Fibroblast of pulmonary artery (primary cell): ENCODE measurements at regions not wholly inside any gene's neighbourhood (a gene's known extent, or its start where the extent isn't known, plus 50 kb on each side); places are given as distances from the start of the nearest gene placed in this dataset.

ENCODE experiments used
- DNase-seq: peaks from one replicate; pipeline ENCODE4 v3.0.0-alpha.2; 2010; ENCODE audit warnings: low read depth
- H3K4me3 ChIP-seq: replicated peaks from 2 replicates; pipeline ENCODE4 v1.5.1; 2011; ENCODE audit warnings: low read depth, mild to moderate bottlenecking, control low read depth, low read length, moderate library complexity
- TF ChIP-seq, protein P1 (sequence below): IDR thresholded peaks from 2 replicates; pipeline ENCODE4 v1.5.1; 2011; ENCODE audit warnings: mild to moderate bottlenecking, control low read depth, low read length, inconsistent platforms; ENCODE audit errors: missing control alignments

DNA sequence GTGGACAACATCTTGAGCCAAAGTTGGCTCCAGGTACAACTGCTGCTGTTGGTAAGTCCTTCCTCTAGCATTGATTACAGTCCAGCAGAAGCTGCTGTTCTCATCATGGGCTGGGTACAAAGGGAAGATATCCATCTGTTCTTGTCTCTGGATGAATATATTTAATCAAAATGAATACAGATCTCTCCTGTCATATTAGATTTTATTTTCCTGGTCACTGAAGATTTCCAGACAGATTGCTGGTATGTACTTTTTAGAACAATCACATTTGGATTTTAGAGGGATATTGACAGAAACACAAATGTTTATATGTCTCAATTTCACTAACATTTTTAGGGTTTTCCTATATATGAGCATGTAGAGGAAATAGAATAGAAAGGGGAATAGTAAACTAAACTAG, 155.4 kb upstream of the FHL2 start:
- TF ChIP-seq, protein P1, sequence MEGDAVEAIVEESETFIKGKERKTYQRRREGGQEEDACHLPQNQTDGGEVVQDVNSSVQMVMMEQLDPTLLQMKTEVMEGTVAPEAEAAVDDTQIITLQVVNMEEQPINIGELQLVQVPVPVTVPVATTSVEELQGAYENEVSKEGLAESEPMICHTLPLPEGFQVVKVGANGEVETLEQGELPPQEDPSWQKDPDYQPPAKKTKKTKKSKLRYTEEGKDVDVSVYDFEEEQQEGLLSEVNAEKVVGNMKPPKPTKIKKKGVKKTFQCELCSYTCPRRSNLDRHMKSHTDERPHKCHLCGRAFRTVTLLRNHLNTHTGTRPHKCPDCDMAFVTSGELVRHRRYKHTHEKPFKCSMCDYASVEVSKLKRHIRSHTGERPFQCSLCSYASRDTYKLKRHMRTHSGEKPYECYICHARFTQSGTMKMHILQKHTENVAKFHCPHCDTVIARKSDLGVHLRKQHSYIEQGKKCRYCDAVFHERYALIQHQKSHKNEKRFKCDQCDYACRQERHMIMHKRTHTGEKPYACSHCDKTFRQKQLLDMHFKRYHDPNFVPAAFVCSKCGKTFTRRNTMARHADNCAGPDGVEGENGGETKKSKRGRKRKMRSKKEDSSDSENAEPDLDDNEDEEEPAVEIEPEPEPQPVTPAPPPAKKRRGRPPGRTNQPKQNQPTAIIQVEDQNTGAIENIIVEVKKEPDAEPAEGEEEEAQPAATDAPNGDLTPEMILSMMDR, result no peak
- no peak overlapping the region for H3K4me3 ChIP-seq

DNA sequence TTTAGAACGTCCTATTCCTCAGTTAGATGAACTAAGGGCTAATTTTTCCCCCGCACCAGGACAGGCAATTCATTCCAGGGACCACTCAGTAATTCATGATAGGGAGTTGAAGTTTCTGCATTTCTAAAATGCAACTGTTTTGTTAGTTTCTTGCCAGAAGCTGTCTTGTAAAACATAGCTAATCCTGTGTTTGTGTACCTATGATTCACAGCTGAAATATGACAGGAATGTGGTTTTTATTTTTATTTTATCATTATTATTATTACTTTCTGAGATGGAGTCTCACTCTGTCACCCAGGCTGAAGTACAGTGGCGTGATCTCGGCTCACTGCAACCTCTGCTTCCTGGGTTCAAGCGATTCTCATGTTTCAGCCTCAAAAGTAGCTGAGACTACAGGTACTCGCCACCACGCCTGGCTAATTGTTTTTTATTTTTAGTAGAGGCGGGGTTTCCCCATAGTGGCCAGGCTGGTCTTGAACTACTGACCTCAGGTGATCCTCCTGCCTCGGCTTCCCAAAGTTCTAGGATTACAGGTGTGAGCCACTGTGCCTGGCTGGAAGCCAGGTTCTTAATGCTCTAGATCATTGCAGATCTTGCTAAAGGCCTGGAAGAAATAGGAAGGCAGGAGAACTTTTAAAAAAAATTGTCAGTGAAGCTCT, 154.8 kb upstream of the FHL2 start:
- peak; percentile 56 for DNase-seq
- TF ChIP-seq, protein P1, result no peak
- no peak overlapping the region for H3K4me3 ChIP-seq

More for the DNA sequence above, 155.4 kb upstream of the FHL2 start:
- DNase-seq, result no peak

DNA sequence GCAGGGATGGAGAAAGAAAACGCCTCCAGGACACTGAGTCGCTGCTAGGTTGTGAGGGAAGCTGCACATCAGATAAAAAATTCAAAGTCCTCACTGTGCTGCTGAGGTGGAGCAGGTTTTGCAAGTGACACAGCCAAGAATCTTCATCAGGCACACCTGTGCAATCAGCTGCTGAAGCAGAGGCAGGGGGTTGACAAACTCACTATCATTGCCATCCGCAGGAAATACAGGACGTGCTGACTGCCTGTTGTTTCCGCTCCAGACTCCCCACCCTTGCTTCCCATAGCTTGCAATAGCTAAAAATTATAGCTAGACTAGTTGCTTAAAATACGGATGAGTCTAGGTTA, 147.8 kb upstream of the FHL2 start:
- no peak for DNase-seq
- H3K4me3 ChIP-seq, result no peak overlapping the region
- TF ChIP-seq, protein P1, result no peak

DNA sequence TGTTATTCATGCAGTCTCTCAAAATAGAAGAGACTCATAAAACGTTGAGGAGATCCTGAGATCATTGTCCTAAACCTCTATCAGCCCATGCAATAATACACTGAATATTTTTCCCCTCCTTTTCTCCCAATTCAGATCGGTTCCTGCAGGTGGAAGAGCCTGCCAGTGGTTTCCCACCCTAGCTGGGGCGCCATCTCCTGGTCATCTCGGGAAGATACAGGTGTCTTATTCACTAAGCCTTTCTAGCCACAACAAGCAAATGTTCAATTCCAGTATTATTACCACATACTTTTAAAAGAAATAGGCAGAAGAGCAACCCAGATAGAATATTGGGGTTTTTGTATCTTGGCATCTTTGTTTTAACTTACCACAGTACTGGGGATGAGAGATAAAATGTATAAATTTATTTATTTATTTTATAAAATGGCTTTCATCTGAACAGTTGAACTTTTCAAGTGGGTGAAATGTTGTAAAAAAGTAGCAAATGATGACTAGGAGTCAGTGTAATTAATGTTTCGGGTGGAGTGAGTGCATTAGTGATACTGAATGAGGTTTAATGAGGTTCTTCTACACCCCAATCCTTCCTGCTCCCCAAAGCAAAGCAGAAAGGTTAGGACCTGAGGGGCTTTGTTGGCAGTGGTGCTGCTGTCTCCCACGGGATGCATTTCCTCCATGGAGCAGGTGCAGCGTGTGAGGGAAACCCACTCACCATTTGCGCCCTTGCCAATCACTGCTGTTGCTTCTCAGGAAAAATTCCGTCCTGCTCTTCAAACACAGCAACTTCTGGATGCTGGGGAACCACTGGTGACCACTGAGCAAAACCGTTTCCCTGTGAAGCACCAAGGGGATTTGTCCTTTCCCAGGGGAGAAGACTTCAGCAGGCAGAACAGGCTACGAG, 147.1 kb upstream of the FHL2 start:
- no peak overlapping the region for H3K4me3 ChIP-seq
- DNase-seq, result peak; percentile 73
- TF ChIP-seq, protein P1, result peak; percentile 90

DNA sequence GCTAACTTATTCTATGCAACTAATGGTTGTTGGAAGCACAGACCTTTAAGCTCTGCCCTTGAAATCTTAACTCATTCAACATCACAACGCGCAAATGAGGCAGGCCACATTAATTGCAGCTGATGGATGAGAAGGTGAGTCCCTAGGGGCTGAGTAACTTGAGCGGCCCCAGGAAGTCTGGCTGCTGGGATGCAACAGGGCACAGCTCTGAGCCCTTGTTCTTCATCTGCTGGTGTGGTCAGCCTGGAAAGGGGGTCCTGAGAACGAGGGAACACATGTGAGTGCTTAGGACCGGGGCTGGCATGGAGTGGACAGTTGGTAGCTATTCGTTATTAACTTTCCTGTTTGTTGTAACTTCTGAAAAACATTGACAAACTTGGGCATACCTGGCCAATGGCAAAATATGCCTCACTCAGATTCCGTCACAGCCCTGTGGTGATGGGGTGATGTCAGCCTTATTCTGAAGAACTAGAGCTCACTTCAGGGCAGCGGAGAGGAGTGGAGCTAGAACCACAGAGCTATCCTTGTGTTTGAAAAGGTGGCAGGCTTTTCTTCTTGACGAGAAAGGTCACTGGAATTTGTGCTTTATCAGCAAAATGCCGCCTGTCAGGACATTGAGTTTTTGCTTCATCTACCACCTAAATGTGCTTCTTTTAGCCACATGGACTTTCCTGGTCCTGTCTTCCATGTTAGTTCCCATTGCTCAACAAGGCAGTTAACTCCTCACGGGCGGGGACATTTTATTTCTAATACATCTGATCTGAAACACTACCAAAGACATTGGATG, 145.9 kb upstream of the FHL2 start:
- no peak overlapping the region for H3K4me3 ChIP-seq
- TF ChIP-seq, protein P1, result no peak
- no peak for DNase-seq

DNA sequence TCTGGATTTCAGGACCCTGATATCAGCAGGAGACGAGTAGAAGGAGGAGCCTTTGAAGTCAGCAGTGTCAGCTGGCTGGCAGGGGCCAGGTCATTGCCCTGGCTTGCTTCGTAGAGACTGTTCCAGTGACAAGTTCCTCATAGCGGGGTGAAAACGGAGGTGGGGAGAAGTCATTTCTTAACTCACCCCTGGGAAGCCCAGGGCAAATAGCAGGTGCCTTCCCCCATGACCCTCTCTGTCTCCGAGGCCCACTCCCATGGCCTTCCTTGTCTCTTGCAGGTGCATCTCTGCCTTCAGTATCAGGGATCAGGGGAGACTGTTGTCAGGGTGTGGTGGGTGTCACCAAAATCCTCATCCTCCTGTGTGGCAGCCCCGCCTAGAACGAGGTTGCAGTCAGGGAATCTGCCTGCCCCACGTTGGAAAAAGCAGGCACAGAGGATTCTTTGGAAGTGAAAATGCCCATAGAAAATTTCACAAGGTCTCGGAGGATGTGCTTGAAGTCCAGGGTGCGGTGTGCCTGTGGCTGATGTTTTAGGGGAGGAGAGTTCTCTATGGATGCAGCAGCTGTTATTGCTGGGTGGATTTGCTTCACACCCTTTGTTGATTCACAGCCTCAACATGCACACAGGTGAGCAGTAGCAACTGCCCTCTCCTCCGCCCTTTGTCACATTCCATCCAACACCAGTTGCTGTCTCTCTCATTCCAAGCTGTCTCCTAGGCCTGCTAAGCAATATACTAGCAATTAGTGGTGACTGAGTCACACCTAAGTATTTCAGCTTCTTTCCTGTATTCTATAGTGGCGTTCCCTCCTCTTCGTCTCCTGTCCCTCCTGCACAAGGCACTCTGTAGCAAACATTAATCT, 142.6 kb upstream of the FHL2 start:
- H3K4me3 ChIP-seq, result no peak overlapping the region
- no peak for DNase-seq

More for the DNA sequence above, 142.6 kb upstream of the FHL2 start:
- TF ChIP-seq, protein P1, result no peak
